Glutamatergic neuron (in vitro differentiated cells): ENCODE measurements at regions not wholly inside any gene's neighbourhood (a gene's known extent, or its start where the extent isn't known, plus 50 kb on each side); places are given as distances from the start of the nearest gene placed in this dataset.

Source experiments
- DNase-seq: peaks from one replicate; pipeline ENCODE4 v3.0.0; 2022
- H3K27ac Mint-ChIP-seq: one replicate; pipeline ENCODE4 v1.8.0; 2020; ENCODE audit warnings: mild to moderate bottlenecking, mixed read lengths, inconsistent platforms; ENCODE audit not compliant: unreplicated experiment
- H3K27me3 Mint-ChIP-seq: one replicate; pipeline ENCODE4 v1.8.0; 2020; ENCODE audit warnings: mild to moderate bottlenecking, moderate library complexity, mixed read lengths, inconsistent platforms; ENCODE audit not compliant: unreplicated experiment
- H3K36me3 Mint-ChIP-seq: one replicate; pipeline ENCODE4 v1.8.0; 2020; ENCODE audit warnings: mild to moderate bottlenecking, mixed read lengths, inconsistent platforms; ENCODE audit not compliant: unreplicated experiment
- H3K4me1 Mint-ChIP-seq: one replicate; pipeline ENCODE4 v1.8.0; 2020; ENCODE audit warnings: mild to moderate bottlenecking, low read depth, mixed read lengths, inconsistent platforms; ENCODE audit not compliant: unreplicated experiment
- H3K4me3 Mint-ChIP-seq: one replicate; pipeline ENCODE4 v1.8.0; 2020; ENCODE audit warnings: mild to moderate bottlenecking, mixed read lengths, inconsistent platforms; ENCODE audit not compliant: unreplicated experiment
- H3K9me3 Mint-ChIP-seq: one replicate; pipeline ENCODE4 v1.8.0; 2020; ENCODE audit warnings: mild to moderate bottlenecking, moderate library complexity, mixed read lengths, inconsistent platforms; ENCODE audit not compliant: unreplicated experiment
- TF ChIP-seq, protein P1 (sequence below): fragments of 200-600 bp; sonication (generic); IDR thresholded peaks from one replicate; pipeline ENCODE4 v1.5.0; 2021; ENCODE audit not compliant: partially characterized antibody, unreplicated experiment

DNA sequence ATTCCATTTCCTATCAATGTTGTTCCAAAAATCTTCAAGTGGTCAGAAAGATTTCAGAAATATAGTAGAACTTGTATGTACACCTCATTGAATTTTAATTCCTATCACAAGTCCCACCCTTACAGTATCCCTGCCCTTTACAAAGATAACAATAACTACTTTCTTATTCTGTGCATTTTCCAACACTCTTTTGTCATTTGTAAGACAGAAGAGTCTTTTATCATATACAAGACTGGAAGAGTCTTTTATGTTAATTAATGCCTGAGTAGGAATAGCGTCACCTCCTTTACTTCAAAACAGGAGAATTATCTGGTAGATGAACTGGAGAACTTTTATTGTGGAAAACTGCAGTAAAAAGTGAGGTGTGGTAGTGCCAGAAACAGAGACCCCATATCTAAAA lies 193.9 kb upstream of the SEMA3C start:
- no peak overlapping the region for H3K4me3 Mint-ChIP-seq
- peaks cover 5% of the 10 kb centered on the region for H3K4me1 Mint-ChIP-seq
- no peak overlapping the region for H3K27ac Mint-ChIP-seq
- H3K9me3 Mint-ChIP-seq = peaks cover 2% of the 10 kb centered on the region
- H3K27me3 Mint-ChIP-seq = peaks cover 2% of the 10 kb centered on the region
- TF ChIP-seq, protein P1, sequence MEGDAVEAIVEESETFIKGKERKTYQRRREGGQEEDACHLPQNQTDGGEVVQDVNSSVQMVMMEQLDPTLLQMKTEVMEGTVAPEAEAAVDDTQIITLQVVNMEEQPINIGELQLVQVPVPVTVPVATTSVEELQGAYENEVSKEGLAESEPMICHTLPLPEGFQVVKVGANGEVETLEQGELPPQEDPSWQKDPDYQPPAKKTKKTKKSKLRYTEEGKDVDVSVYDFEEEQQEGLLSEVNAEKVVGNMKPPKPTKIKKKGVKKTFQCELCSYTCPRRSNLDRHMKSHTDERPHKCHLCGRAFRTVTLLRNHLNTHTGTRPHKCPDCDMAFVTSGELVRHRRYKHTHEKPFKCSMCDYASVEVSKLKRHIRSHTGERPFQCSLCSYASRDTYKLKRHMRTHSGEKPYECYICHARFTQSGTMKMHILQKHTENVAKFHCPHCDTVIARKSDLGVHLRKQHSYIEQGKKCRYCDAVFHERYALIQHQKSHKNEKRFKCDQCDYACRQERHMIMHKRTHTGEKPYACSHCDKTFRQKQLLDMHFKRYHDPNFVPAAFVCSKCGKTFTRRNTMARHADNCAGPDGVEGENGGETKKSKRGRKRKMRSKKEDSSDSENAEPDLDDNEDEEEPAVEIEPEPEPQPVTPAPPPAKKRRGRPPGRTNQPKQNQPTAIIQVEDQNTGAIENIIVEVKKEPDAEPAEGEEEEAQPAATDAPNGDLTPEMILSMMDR = no peak
- no peaks in the 10 kb centered on the region for H3K36me3 Mint-ChIP-seq
- no peak for DNase-seq

DNA sequence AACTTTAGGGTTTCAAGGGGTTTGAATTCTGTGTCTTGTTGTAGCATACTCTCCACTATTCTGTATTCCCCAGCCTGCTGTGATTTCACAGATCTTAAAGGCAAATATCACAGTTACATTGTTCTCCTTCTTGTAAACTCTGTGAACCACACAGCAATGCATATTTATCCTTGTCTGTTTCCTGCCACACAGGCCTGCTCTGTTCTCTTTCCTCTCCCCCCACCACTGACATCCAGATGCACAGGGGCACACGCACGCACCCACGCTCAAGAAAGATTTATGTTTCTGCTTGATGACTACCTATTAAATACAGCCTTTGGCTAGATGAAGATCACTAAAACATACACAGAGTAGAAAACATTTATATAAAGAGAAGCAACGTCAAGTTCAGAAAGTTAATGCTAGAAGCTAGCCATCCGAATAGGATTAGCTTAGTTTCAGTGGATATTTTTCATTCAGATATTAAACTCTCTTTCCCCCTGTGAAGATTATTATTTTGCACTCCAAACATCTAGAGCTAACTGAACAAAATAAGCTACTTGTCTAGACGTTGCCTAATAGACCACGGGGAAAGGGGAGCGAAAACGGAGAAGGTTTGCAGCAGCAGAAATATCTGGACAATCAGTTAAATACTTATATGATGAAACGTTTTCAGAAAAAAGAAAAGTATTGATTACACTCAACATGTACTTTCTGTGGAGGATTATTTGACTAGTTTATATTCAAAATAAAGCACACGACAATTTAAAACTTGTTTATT lies 193.1 kb upstream of the SEMA3C start:
- Mint-ChIP-seq H3K9me3 (peaks cover 2% of the 10 kb centered on the region), H3K4me1 (peaks cover 5% of the 10 kb centered on the region), H3K27me3 (peaks cover 2% of the 10 kb centered on the region), H3K4me3 (no peak overlapping the region), H3K36me3 (no peaks in the 10 kb centered on the region), H3K27ac (no peak overlapping the region)
- TF ChIP-seq, protein P1 = no peak
- DNase-seq = no peak

DNA sequence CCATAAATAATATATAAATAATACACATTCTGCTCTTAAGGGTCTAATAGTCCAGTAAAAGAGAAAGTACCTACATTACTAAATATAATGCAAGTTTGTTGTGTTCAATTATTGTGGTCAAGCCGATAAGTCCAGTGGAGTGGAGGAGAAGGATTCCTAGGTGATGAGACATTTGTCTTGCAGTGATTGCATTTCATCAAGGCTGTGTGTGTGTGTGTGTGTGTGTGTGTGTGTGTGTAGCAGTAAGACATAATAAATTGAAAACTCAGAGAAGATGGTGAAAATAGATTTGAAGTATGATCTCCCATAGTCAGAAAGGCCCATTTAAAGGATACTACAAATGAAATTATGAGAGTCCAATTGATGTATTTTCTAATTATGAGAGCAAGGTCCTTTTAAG lies 192.5 kb upstream of the SEMA3C start:
- H3K27ac Mint-ChIP-seq = no peak overlapping the region

DNA sequence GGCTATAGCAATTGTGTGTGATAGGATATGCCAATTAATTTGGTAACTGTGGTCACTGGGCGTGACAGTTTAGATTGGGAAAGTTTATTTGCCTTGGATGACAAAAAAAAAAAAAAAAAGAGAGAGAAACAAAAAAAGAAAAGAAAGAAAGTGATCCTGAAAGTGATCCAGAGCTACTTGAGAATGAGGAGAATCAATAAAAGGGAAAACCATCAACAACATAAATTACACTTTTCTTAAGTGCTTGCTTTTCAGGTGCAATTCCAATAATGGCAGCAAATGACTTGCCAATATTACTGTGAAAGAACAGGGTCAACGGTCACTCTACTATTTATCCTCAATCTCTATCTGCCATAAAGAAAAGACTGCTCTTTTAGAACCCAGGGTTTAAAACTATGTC lies 191.8 kb upstream of the SEMA3C start:
- Mint-ChIP-seq H3K9me3 (peaks cover 2% of the 10 kb centered on the region), H3K4me3 (no peak overlapping the region), H3K36me3 (no peaks in the 10 kb centered on the region), H3K4me1 (peaks cover 5% of the 10 kb centered on the region), H3K27ac (no peak overlapping the region), H3K27me3 (peaks cover 2% of the 10 kb centered on the region)
- TF ChIP-seq, protein P1 = no peak
- DNase-seq = no peak

More for the DNA sequence above, 192.5 kb upstream of the SEMA3C start:
- Mint-ChIP-seq H3K4me1 (peaks cover 5% of the 10 kb centered on the region), H3K36me3 (no peaks in the 10 kb centered on the region), H3K4me3 (no peak overlapping the region), H3K27me3 (peaks cover 2% of the 10 kb centered on the region), H3K9me3 (peaks cover 2% of the 10 kb centered on the region)
- TF ChIP-seq, protein P1 = no peak
- no peak for DNase-seq

DNA sequence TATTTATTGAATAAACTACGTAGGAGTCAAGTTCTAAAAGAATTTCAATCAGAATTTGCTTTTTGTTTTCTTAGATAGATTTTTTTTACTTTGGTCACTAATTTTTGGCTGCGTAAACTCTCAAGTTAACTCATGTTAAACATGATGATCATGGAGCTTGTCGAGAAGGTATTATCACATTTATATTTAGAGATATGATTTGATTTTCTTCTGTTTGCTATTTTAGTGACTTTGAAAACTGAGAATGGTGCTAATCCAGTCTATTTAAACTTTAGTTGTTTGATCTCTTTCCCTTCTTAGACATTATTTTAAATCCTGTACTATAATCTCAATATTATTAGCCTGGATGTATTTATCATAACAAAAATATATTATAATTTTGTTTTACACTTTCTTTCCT lies 179.4 kb upstream of the SEMA3C start:
- TF ChIP-seq, protein P1 = no peak
- H3K27me3 Mint-ChIP-seq = no peaks in the 10 kb centered on the region
- H3K4me1 Mint-ChIP-seq = no peaks in the 10 kb centered on the region
- H3K36me3 Mint-ChIP-seq = no peaks in the 10 kb centered on the region
- H3K27ac Mint-ChIP-seq = no peak overlapping the region
- H3K9me3 Mint-ChIP-seq = no peaks in the 10 kb centered on the region
- DNase-seq = no peak
- H3K4me3 Mint-ChIP-seq = no peak overlapping the region
